Cardiac fibroblast (primary cell): ENCODE measurements at regions not wholly inside any gene's neighbourhood (a gene's known extent, or its start where the extent isn't known, plus 50 kb on each side); places are given as distances from the start of the nearest gene placed in this dataset.

Experiments used
- DNase-seq, 2 donors: peaks; one replicate each; pipeline versions ENCODE4 v3.0.0 to v3.0.0-alpha.2; 2010; ENCODE audit warnings: low read depth in 2 of 2
- H3K4me3 ChIP-seq, 2 donors: replicated peaks in 1 of 2; 1 replicate in 1 of 2; 2 replicates in 1 of 2; pipeline ENCODE4 v1.5.1; 2011; ENCODE audit warnings: low read depth in 2 of 2, low read length in 2 of 2, mild to moderate bottlenecking in 2 of 2, moderate library complexity in 1 of 2
- TF ChIP-seq, protein P1 (sequence below): IDR thresholded peaks from one replicate; pipeline ENCODE4 v1.5.1; 2011; ENCODE audit warnings: low read depth, mild to moderate bottlenecking, low read length, inconsistent platforms

DNA sequence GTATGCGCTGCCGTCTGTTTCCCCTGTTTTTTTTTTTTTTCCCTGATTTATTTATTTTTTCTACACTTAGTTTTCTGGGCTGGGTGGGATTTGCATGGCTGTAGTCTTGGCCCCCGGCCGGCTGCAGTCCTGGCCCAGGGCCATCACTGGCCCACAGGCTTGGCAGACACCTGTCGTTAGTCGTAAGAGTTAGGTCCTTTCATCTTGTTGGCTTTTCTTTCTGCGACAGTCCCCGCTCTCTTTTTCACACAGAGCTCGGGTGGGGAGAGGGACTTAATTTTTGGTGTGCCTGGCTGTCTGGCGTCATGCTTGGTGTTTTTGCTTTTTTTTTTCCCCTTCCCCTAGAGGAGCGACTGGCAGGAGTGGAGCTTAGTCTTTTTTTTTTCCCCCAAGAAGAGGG lies 183.4 kb downstream of the KLF13 start:
- DNase-seq, result no peak
- no peak overlapping the region for H3K4me3 ChIP-seq
- TF ChIP-seq, protein P1, sequence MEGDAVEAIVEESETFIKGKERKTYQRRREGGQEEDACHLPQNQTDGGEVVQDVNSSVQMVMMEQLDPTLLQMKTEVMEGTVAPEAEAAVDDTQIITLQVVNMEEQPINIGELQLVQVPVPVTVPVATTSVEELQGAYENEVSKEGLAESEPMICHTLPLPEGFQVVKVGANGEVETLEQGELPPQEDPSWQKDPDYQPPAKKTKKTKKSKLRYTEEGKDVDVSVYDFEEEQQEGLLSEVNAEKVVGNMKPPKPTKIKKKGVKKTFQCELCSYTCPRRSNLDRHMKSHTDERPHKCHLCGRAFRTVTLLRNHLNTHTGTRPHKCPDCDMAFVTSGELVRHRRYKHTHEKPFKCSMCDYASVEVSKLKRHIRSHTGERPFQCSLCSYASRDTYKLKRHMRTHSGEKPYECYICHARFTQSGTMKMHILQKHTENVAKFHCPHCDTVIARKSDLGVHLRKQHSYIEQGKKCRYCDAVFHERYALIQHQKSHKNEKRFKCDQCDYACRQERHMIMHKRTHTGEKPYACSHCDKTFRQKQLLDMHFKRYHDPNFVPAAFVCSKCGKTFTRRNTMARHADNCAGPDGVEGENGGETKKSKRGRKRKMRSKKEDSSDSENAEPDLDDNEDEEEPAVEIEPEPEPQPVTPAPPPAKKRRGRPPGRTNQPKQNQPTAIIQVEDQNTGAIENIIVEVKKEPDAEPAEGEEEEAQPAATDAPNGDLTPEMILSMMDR, result no peak

DNA sequence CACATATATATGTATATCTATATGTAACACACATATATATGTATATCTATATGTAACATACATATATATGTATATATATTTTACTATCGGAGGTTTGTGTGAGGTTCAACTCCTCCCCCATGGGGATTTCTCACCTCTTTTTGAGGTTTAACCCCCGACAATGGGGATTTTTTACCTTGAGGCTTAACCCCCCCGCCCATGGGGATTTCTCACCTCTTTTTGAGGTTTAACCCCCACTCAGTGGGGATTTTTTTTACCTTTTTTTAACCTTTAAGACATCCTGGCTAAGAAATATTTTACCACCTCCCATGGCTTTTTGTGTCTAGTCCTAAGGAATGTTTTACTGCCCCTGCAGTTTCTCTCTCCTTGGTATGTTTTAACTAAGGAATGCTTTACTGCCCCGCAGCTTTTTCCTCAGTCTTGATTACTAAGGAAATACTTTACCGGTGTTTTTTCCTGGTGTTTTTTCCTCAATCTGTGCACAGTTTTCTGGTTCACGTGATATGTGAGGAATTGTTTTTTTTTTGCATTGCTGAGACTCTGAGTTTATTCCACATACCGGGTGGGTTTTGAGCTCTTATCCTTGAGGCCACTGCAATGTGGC lies 185.2 kb downstream of the KLF13 start:
- H3K4me3 ChIP-seq, result no peak overlapping the region
- DNase-seq, result no peak
- TF ChIP-seq, protein P1, result no peak

GRCh38 chr15:31513178-31513577 lies 186.5 kb downstream of the KLF13 start:
- H3K4me3 ChIP-seq, result no peak overlapping the region
- TF ChIP-seq, protein P1, result no peak
- no peak for DNase-seq

GRCh38 chr15:31516440-31516839 lies 189.8 kb downstream of the KLF13 start:
- TF ChIP-seq, protein P1, result no peak
- no peak for DNase-seq

DNA sequence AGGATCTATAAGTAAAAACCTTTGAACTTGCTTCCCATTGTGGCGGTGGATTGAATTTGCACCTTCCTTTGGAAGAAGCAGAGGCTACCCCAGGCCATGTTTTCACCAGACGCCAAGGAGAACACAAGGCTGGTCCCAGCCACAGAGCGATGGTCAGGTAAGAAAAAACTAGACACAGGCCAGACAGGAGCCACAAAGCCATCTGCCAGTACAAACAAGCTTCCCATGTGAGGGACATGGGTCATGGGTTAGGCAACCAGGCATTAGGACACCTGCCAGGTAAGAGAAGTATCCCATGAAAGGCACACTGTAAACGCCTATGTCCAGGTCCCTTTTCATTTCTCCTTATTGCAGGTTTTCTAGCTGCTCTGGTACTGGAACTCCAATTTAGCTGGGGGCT lies 190.2 kb downstream of the KLF13 start:
- no peak for DNase-seq
- TF ChIP-seq, protein P1, result no peak
- H3K4me3 ChIP-seq, result no peak overlapping the region

More at GRCh38 chr15:31516440-31516839, 189.8 kb downstream of the KLF13 start:
- no peak overlapping the region for H3K4me3 ChIP-seq

GRCh38 chr15:31517711-31518110 lies 191.1 kb downstream of the KLF13 start:
- H3K4me3 ChIP-seq, result no peak overlapping the region
- TF ChIP-seq, protein P1, result no peak
- DNase-seq, result no peak

DNA sequence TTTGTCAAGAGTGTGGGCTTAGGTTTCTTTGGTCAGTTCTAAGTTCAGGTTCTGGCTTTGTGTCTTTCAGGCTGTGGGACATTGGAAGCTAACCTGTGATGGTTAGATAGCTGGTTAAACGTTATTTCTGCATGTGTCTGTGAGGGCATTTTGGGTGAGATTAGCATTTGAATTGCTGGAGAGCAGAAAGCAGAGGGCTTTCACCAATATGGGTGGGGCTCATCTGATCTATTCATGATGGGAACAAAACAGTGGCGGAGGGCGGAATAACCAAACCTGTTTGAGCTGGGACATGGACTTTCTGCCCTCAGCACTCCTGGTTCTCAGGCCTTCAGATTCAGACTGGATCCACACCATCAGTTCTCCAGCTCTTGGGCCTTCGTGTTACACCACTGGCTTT lies 195.4 kb downstream of the KLF13 start:
- no peak for DNase-seq
- no peak overlapping the region for H3K4me3 ChIP-seq
- TF ChIP-seq, protein P1, result no peak
